ENCODE measurements at regions not wholly inside any gene's neighbourhood (a gene's known extent, or its start where the extent isn't known, plus 50 kb on each side); places are given as distances from the start of the nearest gene placed in this dataset.

GRCh38 chr4:38414410-38414809 is 249.6 kb upstream of the KLF3 start:
- DNase-seq (no peak), ATAC-seq (ENCODE audit: low read depth) (no peak)
- in situ Hi-C loops (cut with MboI; ENCODE audit: low sequenced_read_pairs) (no loop called here), intact Hi-C loops (cut with micrococcal nuclease) (no loop called here), dilution Hi-C loops (cut with HindIII; ENCODE audit: low sequenced_read_pairs, unreplicated experiment) (no loop called here)
- no peak for TF ChIP-seq CTCF (conservative IDR thresholded peaks at IDR 0.05; ENCODE audit: low read depth, low read length)
- no peak for TF ChIP-seq MAFK (IDR thresholded peaks at IDR 0.05; ENCODE audit: low read depth, low read length)
- TF ChIP-seq USF2 (IDR thresholded peaks at IDR 0.05; ENCODE audit: low read depth, low read length) = no peak
- no peak for TF ChIP-seq RCOR1 (IDR thresholded peaks at IDR 0.05; ENCODE audit: insufficient replicate concordance, low read length)
- Histone ChIP-seq H2BK5ac (ENCODE audit: low read depth, low read length, poor library complexity, severe bottlenecking) (no peak overlapping the region), H2BK15ac (ENCODE audit: low read depth, low read length) (no peak overlapping the region), H3K56ac (ENCODE audit: extremely low read depth, insufficient read depth, low read length) (no peak overlapping the region), H3K79me1 (ENCODE audit: low read depth in 1 of 2, low read length in 2 of 2) (no peaks in the 10 kb centered on the region), H2BK20ac (ENCODE audit: low read depth, low read length) (no peak overlapping the region), H3K9ac (ENCODE audit: low read depth, low read length) (no peak overlapping the region), H3K14ac (replicated peaks; ENCODE audit: low read depth, low read length) (no peak overlapping the region), H3K27ac (ENCODE audit: insufficient read depth, low read length) (no peak overlapping the region), H3K27me3 (ENCODE audit: control insufficient read depth, insufficient read depth, low read length) (peaks cover 4% of the 10 kb centered on the region; the same call in 1 of the 2 replicates), H4K8ac (ENCODE audit: low read depth in 2 of 2, low read length in 2 of 2) (no peak overlapping the region), H2BK120ac (ENCODE audit: low read depth, low read length) (no peak overlapping the region), H4K5ac (ENCODE audit: low read depth, low read length) (no peak overlapping the region), H3K4me2 (ENCODE audit: low read depth, low read length) (no peak overlapping the region), H3K4ac (ENCODE audit: low read depth, low read length) (no peak overlapping the region), H4K91ac (ENCODE audit: insufficient read depth, low read depth, low read length) (no peak overlapping the region), H2AK5ac (ENCODE audit: low read depth, low read length) (no peak overlapping the region), H3K4me3 (ENCODE audit: insufficient read depth, low read depth, low read length) (no peak overlapping the region), H3K18ac (ENCODE audit: low read depth, low read length) (no peak overlapping the region), H4K20me1 (ENCODE audit: insufficient read depth, low read length) (no peaks in the 10 kb centered on the region), H3K36me3 (ENCODE audit: control insufficient read depth, insufficient read depth, low read length) (no peaks in the 10 kb centered on the region), H2AFZ (replicated peaks; ENCODE audit: low read length, poor library complexity) (no peak overlapping the region), H2AK9ac (replicated peaks; ENCODE audit: low read depth, low read length, poor library complexity) (no peak overlapping the region), H3K4me1 (ENCODE audit: control insufficient read depth, insufficient read depth, low read length) (no peaks in the 10 kb centered on the region), H3K23ac (ENCODE audit: low read depth, low read length) (no peak overlapping the region), H3K9me1 (ENCODE audit: insufficient read depth, low read length) (no peaks in the 10 kb centered on the region), H3K9me3 (ENCODE audit: control insufficient read depth, insufficient read depth, low read length) (no peaks in the 10 kb centered on the region)
- POLR2A ChIA-PET (ENCODE audit: unreplicated experiment) = no interaction called here
- CTCF ChIA-PET = no interaction called here
- BruUV-seq (replicated peaks) = no TSS peak

All from IMR-90 (cell line).